C4-2B (cell line): ENCODE measurements at regions not wholly inside any gene's neighbourhood (a gene's known extent, or its start where the extent isn't known, plus 50 kb on each side); places are given as distances from the start of the nearest gene placed in this dataset.

ENCODE experiments used
- H3K27ac ChIP-seq: fragments of 450-650 bp; 2 replicates; pipeline ENCODE4 v1.5.1; 2017
- ZFX ChIP-seq: fragments of 450-650 bp; IDR thresholded peaks from 2 replicates; pipeline ENCODE4 v1.6.1; 2017
- TF ChIP-seq, protein P1 (sequence below): fragments of 450-650 bp; conservative IDR thresholded peaks from 2 replicates; pipeline ENCODE4 v1.5.1; 2017; ENCODE audit warnings: mild to moderate bottlenecking

DNA sequence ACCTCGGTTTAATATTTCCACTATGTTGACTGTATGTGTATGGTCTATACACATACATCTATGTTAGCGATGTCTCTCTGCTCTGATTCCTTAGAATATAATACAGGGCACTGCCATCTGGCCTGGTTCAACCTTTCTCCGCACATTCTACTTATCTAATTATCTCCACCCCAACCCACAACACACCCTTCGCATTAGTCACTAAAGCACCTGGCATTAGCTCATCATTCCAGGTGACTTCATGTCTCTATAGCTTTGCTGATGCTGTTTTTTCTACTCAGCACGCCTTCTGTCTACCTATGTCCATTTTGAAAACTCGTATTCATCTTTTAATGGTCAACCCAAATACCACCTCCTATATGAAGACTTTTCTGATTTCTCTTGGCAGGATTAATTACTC is 425.2 kb upstream of the RASGEF1B start:
- no peak overlapping the region for H3K27ac ChIP-seq
- TF ChIP-seq, protein P1, sequence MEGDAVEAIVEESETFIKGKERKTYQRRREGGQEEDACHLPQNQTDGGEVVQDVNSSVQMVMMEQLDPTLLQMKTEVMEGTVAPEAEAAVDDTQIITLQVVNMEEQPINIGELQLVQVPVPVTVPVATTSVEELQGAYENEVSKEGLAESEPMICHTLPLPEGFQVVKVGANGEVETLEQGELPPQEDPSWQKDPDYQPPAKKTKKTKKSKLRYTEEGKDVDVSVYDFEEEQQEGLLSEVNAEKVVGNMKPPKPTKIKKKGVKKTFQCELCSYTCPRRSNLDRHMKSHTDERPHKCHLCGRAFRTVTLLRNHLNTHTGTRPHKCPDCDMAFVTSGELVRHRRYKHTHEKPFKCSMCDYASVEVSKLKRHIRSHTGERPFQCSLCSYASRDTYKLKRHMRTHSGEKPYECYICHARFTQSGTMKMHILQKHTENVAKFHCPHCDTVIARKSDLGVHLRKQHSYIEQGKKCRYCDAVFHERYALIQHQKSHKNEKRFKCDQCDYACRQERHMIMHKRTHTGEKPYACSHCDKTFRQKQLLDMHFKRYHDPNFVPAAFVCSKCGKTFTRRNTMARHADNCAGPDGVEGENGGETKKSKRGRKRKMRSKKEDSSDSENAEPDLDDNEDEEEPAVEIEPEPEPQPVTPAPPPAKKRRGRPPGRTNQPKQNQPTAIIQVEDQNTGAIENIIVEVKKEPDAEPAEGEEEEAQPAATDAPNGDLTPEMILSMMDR: no peak
- TF ChIP-seq ZFX: no peak

DNA sequence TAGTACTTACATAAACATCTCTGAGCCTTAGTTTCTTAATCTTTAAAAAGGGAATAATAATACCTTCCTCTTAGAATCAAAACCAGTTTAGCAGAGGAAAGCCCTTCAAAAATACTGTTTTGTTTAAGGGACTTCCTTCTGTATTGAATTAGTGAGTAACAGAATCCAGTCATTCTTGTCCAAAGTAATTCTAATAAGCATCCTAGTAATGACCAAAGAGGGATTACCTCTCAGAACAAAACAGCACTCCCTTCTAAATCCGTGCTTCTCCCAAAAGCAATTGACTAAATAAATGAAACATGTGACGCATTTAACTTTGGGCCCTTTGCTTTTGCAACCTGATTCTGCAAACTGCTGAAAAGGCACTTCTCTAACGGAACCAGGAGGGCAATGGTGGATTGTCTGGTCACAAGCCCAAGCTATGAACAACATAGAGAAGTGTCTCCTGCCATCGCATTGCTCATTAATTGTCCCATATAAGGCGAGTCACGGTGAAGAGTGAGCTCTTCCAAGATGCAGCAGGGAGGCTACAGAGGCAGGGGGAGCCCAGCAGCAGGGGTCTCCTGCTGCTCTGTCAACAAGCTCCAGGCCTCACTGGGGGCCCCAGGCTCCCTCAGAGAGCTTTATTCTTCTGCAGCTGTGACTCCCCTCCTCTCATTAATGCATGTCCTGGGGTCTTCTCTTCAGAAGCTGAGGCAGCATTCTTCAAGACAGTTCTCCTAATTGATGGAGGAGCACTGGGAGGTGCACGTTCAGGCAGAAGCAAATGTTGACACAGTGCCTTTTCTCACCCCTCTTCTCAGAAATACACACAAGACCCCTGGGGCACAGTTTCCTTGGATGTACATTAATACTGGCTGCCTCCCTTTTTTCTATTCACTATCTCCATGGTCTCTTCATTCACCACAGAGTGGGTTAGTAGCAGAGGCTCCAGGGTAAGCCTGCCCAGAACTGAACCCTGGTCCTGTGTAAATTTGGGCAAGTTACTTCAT is 419.6 kb upstream of the RASGEF1B start:
- no peak overlapping the region for H3K27ac ChIP-seq
- no peak for TF ChIP-seq ZFX
- TF ChIP-seq, protein P1: no peak

DNA sequence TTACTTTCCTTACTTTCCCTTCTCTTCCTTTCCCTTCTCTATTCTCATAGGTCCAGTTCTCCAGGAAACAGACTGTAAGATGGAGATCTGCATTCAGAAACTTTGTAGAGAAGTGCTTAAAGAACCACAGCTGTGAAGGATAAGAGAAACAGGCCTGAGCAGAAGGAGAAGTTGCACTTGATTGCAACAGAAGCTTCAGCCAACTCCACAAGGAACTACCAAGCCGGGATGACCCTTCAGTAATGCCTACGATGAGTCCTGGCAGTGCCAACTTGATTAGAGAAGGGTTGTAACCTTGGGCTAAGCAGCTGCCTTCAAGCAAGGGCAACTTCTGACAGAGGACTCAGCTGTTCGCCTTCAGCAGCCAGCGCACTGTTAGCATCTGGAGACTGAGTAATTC is 413.3 kb upstream of the RASGEF1B start:
- no peak for TF ChIP-seq ZFX
- TF ChIP-seq, protein P1: no peak

DNA sequence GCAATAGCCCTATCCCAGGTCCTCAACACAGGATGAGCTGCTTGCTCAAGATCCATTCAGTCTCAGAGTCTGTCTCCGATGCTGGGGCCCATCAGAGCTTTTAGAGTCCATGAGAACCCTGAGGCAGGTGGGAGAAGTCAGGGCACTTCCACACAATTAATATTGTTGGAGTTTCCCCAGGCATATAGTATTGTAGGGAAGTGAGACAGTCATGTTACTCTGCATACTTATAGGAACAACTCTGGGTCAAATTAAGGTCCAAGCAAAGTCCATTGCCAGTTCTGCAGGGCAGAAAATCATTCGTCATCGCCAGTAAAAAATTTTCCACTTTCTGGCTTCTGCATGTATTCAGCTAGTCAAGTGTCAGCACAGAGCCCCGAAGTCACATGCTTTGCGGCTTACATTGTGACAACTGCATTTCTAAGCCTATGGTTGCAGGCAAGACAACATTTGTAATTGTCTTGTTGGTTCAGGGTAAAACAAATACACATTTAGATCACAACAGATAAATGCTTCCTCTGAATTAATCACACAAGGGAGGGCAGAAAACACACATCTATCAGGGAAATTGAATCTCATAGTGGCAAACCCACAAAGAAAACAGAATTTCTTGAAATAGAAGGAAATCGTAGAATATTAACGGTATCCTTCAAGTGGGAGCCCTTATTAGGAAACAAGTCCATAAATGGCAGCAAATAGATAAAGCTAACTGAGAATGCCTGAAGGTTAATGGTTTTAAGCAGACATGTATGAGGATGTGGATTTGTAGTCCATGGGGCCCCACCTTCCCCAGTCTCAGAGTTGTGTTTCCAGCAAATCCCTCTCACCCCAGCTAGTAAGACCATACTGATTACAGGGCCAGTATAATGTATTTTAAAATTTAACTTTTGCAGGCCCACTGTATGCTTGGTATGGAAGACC is 412.1 kb upstream of the RASGEF1B start:
- no peak for TF ChIP-seq ZFX
- TF ChIP-seq, protein P1: no peak
- no peak overlapping the region for H3K27ac ChIP-seq

More for the DNA sequence above, 413.3 kb upstream of the RASGEF1B start:
- no peak overlapping the region for H3K27ac ChIP-seq

DNA sequence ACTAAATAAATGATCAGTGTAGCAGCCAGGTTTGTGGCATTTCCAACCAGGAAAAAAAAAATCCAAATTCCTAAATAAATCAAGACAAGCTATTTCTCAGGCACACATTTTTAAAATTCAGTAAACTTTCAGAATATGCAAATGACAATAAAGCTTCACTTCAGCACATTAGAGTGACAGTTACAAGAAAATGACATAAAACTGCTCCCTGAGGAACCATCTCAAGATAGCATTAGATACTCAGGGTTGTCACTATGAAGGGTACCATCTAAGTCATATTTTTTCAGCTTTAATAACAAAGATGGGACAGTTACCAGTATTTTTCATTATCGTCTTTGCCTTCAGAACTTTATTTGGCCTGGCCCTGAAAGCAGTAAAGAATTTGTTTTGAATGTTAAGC is 411.3 kb upstream of the RASGEF1B start:
- no peak for TF ChIP-seq ZFX
- TF ChIP-seq, protein P1: no peak
- no peak overlapping the region for H3K27ac ChIP-seq

DNA sequence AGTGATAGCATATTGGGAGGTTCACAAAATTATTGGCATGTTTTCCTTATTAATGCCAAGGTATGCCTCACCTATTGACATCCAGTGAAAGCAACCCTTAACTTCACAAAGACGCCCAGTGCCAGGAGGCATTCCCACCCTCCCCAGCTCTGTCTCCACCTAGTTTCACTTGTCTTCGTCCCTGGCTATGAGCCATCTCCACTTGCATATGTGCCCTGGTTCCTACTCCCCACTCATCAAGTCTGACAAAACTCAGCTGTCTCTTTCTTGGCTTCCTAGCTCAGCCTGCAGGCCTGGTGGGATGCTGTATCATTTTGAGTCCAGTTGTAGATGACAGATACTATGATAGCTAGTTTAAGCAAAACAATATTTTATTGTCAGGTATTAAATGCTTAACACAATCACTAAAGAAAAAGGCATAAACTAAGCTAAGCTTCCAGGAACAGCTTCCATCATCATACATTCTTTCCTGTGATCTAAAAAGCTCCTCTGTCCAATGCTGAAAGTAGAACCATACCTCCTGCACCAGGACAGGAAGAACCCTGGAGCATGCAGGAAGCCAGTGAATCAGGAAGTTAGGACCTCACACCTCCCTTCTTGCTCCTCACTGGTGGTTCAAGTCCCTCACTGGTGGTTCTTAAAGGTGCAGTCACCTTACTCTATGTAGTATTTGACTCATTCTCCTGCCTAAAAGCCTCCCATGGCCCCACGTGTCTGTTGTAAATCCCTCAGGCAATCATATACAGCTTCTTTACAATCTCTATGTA is 410.3 kb upstream of the RASGEF1B start:
- H3K27ac ChIP-seq: no peak overlapping the region
- TF ChIP-seq, protein P1: no peak
- TF ChIP-seq ZFX: no peak
